Panc1 (cell line): ENCODE measurements at regions not wholly inside any gene's neighbourhood (a gene's known extent, or its start where the extent isn't known, plus 50 kb on each side); places are given as distances from the start of the nearest gene placed in this dataset.
"Not testable (repeated sequence)": the region's sequence is repeated elsewhere in the genome, so short reads cannot be mapped to it uniquely, and the experiment has no call there.

Source experiments
- CTCF ChIP-seq: fragments of 450-650 bp; IDR thresholded peaks from 2 replicates; pipeline ENCODE4 v1.5.1; 2017; ENCODE audit warnings: mild to moderate bottlenecking
- TF ChIP-seq, protein P1 (sequence below), 2 experiments: IDR thresholded peaks; 2 replicates each; pipeline ENCODE4 v1.6.1; 2011 to 2012; ENCODE audit warnings: low read depth in 2 of 2, control low read depth in 1 of 2, low read length in 1 of 2, mild to moderate bottlenecking in 1 of 2, moderate library complexity in 1 of 2; ENCODE audit not compliant: insufficient read depth in 1 of 2

DNA sequence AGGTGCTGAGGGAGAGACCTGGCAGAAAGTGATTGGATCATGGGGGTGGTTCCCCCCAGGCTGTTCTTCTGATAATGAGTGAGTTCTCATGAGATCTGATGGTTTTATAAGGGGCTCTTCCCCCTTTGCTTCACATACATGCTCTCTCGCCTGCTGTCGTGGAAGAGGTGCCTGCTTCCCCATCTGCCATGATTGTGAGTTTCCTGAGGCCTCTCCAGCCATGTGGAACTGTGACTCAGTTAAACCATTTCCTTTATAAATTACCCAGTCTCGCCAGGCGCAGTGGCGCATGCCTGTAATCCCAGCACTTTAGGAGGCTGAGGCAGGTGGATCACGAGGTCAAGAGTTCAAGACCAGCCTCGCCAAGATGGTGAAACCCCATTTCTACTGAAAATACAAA lies 154.5 kb downstream of the LMLN start:
- not testable (repeated sequence) for TF ChIP-seq CTCF
- TF ChIP-seq, protein P1, sequence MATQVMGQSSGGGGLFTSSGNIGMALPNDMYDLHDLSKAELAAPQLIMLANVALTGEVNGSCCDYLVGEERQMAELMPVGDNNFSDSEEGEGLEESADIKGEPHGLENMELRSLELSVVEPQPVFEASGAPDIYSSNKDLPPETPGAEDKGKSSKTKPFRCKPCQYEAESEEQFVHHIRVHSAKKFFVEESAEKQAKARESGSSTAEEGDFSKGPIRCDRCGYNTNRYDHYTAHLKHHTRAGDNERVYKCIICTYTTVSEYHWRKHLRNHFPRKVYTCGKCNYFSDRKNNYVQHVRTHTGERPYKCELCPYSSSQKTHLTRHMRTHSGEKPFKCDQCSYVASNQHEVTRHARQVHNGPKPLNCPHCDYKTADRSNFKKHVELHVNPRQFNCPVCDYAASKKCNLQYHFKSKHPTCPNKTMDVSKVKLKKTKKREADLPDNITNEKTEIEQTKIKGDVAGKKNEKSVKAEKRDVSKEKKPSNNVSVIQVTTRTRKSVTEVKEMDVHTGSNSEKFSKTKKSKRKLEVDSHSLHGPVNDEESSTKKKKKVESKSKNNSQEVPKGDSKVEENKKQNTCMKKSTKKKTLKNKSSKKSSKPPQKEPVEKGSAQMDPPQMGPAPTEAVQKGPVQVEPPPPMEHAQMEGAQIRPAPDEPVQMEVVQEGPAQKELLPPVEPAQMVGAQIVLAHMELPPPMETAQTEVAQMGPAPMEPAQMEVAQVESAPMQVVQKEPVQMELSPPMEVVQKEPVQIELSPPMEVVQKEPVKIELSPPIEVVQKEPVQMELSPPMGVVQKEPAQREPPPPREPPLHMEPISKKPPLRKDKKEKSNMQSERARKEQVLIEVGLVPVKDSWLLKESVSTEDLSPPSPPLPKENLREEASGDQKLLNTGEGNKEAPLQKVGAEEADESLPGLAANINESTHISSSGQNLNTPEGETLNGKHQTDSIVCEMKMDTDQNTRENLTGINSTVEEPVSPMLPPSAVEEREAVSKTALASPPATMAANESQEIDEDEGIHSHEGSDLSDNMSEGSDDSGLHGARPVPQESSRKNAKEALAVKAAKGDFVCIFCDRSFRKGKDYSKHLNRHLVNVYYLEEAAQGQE (IDR thresholded peaks at IDR 0.05; ENCODE audit: insufficient read depth in 1 of 2, low read depth in 2 of 2, low read length in 1 of 2): not testable (repeated sequence)
